Left renal cortex interstitium (tissue), 4 donors: ENCODE measurements at regions not wholly inside any gene's neighbourhood (a gene's known extent, or its start where the extent isn't known, plus 50 kb on each side); places are given as distances from the start of the nearest gene placed in this dataset.

Experiments
- DNase-seq, 4 donors: peaks; one replicate each; pipeline ENCODE4 v3.0.0-alpha.2; 2013; ENCODE audit warnings: low read depth in 4 of 4, low spot score in 2 of 4, missing footprints in 1 of 4

- DNase-seq: no peak
Measured at GRCh38 chr1:163406772-163407171, 85.0 kb downstream of the NUF2 start.

GRCh38 chr1:163408262-163408661, 86.5 kb downstream of the NUF2 start:
- DNase-seq: no peak

- DNase-seq: peak; percentile 53 to 85 (median 64)
Measured at GRCh38 chr1:163410073-163410999, 88.6 kb downstream of the NUF2 start.

GRCh38 chr1:163412221-163412620, 90.5 kb downstream of the NUF2 start:
- DNase-seq: no peak

GRCh38 chr1:163414778-163415177, 93.0 kb downstream of the NUF2 start:
- no peak for DNase-seq

- DNase-seq: no peak
Measured at GRCh38 chr1:163421701-163422100, 99.9 kb downstream of the NUF2 start.

- DNase-seq: no peak
Measured at GRCh38 chr1:163422738-163423404, 101.1 kb downstream of the NUF2 start.

- no peak for DNase-seq
Measured at GRCh38 chr1:163426505-163427251, 104.9 kb downstream of the NUF2 start.

- DNase-seq: no peak
Measured at GRCh38 chr1:163427279-163427678, 105.5 kb downstream of the NUF2 start.

GRCh38 chr1:163436140-163436812, 114.5 kb downstream of the NUF2 start:
- no peak for DNase-seq

GRCh38 chr1:163439471-163439870, 117.7 kb downstream of the NUF2 start:
- DNase-seq: no peak

GRCh38 chr1:163440090-163440489, 118.3 kb downstream of the NUF2 start:
- DNase-seq: no peak

GRCh38 chr1:163442231-163442879, 120.6 kb downstream of the NUF2 start:
- no peak for DNase-seq

GRCh38 chr1:163442895-163443294, 121.1 kb downstream of the NUF2 start:
- DNase-seq: no peak

- DNase-seq: no peak
Measured at GRCh38 chr1:163443863-163444262, 122.1 kb downstream of the NUF2 start.

GRCh38 chr1:163444665-163445064, 122.9 kb downstream of the NUF2 start:
- no peak for DNase-seq

- DNase-seq: no peak
Measured at GRCh38 chr1:163450986-163451385, 129.2 kb downstream of the NUF2 start.

- no peak for DNase-seq
Measured at GRCh38 chr1:163459539-163459938, 137.8 kb downstream of the NUF2 start.

GRCh38 chr1:163467289-163467688, 145.5 kb downstream of the NUF2 start:
- no peak for DNase-seq
